ENCODE measurements at regions not wholly inside any gene's neighbourhood (a gene's known extent, or its start where the extent isn't known, plus 50 kb on each side); places are given as distances from the start of the nearest gene placed in this dataset.
"Not testable (repeated sequence)": the region's sequence is repeated elsewhere in the genome, so short reads cannot be mapped to it uniquely, and the experiment has no call there.

DNA sequence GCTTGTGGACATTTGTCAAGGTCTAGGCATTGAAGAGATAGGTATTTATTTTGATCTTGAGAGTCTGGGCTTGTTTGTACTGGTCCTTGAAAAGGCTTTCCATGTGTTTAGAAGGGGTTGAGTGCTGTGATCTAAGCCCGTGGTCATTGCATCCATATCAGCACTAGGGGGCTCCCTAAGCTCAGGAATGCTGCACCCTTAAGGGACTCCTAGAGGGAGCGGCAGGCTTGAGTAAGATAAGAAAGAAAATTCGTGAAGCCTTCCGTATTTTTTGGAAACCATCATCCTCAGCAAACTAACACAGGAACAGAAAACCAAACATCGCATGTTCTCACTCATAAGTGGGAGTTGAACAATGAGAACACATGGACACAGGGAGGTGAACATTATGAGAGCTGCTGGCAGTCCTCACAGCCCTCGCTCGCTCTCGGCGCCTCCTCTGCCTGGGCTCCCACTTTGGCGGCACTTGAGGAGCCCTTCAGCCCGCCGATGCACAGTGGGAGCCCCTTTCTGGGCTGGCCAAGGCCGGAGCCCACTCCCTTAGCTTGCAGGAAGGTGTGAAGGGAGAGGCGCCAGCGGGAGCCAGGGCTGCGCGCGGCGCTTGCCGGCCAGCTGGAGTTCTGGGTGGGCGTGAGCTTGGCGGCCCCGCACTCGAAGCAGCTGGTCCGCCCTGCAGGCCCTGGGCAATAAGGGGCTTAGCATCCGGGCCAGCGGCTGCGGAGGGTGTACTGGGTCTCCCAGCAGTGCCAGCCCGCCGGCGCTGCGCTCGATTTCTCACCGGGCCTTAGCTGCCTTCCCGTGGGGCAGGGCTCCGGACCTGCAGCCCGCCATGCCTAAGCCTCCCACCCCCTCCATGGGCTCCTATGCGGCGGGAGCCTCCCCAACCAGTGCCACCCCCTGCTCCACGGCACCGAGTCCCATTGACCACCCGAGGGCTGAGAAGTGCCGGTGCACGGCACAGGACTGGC, 201.2 kb upstream of the PCDH18 start:
- not testable (repeated sequence) for DNase-seq

DNA sequence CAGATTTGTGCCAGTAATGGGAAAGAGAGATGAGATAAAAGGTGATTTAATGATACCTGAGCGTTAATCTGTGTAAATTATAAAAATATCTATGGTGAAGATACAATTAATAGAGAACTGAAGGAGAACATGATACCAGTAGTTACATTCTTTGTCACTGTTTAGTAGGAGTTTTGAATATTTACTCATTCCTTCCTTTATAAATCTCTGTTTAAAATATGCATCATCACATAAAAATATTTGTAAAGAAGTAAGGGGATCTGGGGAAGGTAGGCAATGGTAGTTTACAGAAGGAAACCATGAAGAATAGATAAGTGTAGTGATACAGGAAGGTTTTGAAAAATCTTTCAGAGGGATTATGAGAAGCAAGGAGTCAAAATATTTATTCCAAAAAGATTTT, 190.6 kb upstream of the PCDH18 start:
- DNase-seq = no peak

DNA sequence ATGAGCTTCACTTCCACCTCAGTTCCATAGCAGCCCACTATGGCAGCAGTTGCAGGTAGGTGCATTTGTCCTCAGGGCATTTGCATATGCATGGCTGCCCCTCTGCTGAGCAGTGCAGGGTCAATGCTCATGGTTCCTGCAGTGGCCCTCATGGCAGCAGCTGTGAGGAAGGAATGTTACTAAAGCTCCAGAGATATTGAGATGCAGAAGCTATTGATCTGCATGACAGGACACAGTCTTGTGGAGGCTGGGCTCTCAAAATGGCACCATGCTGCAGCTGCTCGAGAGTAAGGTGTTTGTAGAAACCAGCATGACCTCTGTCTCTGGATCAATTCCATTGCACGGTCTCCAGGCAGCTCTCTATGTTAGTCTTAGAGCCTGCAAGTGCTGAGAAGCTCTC, 179.2 kb upstream of the PCDH18 start:
- DNase-seq = no peak

DNA sequence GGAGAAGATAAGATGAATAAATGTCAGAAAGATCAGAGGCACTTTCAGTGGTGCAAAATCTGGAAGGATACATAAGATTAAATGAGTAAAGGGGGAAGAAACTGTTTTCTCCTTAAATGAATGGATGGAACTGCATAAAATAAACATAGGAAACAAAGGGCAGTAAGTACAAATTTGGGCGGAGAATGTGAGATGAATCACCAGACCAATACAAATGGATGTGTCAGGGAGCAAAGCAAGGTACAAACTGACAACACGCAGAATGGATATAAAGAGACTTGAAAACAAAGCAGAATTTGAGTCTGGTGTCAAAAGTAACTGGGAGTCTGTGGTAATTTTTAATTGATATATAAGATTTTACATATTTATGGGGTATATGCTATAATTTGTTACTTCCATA, 175.3 kb upstream of the PCDH18 start:
- no peak for DNase-seq

DNA sequence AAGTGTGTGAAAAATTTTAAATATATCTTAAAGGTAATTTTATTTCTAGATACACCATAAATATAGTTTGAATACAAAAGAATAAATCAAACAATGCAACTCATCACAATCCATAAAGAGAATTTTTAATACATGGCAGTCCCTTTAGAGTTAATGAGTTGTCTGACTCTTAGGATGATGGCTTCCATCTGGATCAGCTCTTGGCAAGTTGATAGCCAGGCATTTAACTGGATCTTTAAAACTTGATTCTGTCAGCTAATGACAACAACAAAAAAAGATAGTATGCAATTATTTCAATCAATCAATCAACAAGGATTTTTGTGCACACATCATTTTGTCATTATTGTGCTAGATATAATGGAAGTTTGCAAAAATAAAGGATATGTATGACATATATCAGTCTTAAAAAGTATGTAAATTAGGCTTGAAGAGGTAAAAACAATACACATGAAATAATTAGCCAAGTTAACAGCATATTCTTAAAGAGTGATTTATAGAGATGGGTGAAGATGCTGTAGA, 174.9 kb upstream of the PCDH18 start:
- no peak for DNase-seq

DNA sequence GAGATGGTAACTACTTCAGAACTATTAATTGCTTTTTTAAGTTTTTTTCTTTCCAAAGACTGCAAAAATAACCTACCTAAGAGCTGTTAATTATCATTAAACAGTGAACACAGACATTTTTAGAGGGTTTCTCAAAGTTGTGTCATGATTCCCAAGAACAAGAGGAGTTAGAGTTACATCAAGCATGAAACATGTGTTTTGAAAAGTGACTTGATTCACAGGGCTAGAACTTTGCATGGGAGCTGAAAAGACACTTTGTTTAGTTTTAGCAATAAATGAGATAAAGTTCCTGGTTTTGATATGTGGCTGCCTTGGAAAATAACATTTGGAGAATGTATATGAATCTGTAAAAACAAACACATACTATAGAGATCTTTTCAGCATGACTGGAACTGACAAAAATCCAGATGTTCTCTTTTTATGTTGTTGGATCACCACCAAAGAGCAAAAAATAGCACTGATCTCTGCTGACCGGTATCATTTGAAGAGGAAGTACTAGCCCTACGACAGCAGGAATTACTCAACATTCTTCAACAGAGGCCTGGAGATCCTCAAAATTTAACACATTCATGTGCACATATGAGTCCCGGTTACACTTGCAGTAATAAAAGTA, 173.0 kb upstream of the PCDH18 start:
- DNase-seq = no peak

DNA sequence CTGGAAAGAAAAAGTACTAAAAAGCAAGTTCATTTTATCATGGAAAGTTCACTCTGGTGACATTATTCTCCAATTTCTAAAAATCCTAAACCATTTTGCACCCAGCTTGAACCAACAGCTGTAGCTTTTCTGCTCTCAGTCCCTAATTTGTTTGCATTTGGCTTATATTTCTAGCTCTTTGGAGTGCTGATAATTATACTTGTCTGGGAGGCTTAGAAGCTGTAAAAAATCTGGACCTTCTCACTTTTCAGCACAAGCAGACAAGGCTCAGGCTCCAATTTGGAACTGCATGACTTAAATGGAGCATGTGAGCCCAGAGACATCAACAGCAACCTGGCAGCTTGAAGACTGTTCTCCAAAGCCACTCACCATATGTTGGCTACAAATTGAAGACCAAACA, 170.9 kb upstream of the PCDH18 start:
- DNase-seq = peak; percentile 87

DNA sequence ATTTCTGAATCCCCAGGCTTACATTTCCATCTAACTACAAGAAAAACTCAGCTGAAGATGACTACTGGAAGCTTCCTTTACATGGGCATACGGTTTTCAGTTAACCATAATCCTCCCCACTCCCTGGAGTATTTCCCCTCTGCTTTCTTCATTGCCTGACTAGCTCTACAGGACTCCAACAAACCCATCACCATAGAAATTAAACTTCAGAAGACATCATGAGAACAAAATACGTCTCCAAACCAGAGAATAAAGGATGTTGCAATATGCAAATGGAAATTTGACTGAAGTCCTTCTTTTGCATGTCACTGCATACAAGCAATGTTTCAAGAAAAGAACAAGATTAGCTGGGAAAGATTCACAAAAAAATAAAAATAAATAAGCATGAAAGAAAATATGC, 170.2 kb upstream of the PCDH18 start:
- DNase-seq = no peak

DNA sequence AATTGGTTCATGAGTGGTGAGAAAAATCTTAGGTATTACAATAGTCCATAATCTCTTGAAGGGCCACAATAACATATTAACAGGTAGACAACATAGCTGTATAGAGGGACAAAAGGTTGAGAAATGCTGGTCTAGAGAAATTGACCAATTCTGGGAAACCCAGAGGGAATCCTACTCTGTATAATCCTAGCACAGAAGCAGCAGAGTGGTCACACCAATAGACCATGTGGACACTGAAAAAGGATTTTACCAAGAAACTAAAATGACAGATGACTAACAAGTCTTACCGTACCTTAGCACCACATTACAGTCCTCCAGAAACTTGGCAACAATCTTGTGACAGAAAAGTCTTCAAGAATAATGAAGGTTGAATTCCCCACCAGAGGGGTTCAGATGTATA, 169.1 kb upstream of the PCDH18 start:
- no peak for DNase-seq

DNA sequence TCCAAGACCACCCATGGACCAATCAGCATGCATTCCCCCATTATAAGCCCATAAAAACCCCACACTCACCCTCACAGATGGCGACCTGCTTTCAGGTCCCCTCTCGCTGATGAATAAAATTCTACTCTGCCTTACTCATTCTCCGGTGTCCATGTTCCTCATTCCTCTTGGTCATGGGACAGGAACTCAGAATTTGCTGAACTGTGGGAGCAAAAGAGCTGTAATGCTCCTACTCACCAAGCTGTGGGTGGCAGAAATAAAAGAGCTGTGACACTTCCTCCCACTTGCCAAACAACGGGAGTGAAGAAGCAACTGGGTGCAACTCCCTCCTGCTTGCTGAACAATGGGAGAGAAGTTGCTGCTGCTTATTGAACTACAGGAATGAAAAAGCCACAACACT, 168.5 kb upstream of the PCDH18 start:
- DNase-seq = no peak

DNA sequence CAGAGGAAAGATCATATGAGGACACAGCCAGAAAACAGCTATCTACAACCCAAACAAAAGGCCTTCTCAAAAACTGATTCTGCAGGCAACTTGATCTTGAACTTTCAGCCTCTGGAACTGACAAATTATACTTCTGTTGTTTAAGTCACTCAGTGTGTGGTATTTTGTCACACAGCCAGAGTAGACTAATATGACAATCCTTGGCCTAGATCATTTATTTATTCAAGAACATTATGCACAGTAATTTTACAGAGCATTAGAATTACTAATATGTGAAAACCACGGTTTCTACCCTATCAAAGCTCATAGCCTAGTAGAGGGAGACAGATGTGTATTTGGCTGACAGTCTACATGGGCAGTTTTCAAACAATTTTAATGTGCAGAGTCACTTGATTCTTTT, 167.8 kb upstream of the PCDH18 start:
- DNase-seq = no peak

DNA sequence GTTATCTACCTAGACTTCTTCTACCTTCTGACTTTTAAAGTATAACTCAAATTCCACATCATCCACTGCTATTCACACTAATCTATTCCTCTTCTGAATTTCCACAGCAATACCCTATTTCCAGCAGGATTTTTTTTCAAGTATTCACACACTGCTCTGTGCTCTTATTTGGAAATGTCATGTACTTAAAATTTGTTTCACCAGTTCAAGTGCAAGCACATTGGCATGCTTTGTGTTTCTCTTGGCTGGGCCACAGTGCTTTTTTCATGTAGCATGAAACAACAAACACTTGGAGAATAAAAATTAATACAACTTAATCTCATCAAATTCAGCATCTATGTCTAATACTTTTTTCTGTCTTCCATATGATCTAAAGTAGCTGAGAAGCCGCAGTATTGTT, 161.8 kb upstream of the PCDH18 start:
- no peak for DNase-seq

DNA sequence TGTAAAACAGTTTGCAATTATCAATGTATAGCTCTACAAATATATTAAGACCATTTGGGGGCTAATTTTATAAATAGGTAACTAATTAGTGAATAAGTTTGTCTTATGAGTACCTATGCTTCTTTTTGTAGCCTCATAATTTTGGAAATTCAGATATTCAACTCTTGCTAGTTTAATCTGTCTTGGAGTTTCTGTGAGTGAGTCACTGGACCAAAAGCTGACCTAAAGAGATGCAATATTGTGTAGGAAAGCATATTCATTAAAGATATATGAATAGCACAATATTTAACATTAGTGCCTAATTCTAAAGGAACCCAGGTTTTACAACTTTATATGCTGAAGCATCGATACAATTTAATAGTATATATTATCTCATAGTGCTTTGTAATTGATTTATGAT, 161.3 kb upstream of the PCDH18 start:
- no peak for DNase-seq

DNA sequence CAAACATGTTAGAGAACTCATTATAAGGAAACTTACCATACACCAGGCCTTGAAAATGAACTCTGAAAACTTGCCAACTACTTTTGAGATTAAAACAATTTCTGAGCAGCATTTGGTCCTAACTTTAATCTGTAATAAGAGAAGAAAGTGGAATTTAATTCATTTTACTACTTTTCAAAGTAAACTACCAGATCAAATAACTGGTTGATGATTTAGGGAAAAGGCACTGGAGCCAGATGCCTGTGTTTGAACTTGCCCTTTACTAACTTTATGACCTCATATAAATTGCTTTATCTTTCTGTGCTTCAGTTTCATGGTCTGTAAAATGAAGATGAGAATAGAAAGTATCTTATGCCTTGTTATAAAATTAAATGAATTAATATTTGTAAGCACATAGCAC, 159.9 kb upstream of the PCDH18 start:
- no peak for DNase-seq

DNA sequence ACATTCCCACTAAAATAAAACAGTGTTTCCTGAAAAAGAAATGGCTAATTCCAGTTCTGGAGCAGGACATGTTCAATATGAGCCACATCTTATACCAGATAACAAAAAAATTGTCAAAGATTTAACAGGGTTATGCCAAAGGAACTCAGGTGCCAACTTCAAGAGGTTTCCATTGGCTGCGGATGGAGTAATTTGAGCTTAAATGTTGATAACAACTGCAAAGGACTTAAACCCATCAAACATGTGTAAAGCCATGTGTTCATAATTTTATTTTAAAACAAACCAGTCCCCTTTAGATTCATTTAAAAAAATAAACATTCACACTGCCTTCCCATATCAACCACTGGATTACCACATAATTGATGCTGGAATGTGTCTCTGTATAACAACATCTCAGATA, 156.4 kb upstream of the PCDH18 start:
- DNase-seq = no peak

DNA sequence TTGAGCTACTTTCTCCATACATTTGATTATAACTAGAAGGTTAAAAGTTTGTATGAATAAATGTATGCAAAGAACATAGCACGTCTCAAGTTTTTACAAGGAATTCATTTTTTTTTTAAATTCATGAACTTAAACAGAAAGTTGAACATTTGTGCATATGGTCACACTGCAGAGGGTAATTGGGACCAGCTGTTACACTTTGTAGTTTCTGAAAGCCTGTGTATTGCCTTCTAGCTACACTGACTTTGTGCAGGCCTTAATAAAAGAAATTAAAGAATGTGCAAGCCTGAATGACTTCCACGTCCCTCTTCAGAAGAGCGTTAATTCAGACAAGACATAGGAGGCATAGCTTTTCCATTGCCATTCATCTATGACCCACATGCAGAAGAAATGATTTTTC, 153.1 kb upstream of the PCDH18 start:
- no peak for DNase-seq

DNA sequence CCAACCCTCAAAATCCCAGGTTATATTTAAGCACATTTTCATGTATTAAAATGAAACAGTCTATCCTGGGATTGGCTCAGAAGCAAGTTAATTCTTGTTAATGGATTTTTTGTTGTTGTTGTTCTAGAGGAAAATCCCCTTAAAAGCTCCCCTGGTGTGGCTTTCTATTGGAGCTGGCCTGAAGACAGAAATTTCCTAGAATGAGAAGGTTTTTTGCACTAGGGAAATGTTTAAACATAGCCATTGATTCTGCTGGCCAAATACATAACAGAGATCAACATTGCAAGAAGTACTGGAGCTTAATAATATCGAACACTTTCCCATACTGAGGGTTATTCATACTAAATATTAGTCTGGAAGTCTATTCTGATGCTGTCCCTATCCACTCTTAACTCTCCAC, 148.8 kb upstream of the PCDH18 start:
- DNase-seq = no peak

DNA sequence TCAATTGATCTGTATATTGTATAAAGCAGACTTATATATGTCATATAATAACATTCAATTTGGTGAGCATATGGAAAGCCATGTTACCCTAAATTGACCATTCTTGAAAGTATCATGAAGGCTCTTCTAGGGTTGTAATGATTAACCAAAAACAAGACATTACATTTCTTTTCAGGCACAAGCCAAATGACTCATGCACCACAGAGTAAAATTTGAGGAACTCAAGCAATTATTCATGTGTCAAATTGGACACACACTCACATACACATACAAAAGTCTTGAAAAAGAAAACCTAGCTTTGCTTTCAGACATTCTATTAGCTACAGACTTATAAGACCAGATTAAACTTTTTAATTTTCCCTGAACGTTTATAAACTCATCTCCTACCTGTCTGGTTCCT, 146.5 kb upstream of the PCDH18 start:
- no peak for DNase-seq

DNA sequence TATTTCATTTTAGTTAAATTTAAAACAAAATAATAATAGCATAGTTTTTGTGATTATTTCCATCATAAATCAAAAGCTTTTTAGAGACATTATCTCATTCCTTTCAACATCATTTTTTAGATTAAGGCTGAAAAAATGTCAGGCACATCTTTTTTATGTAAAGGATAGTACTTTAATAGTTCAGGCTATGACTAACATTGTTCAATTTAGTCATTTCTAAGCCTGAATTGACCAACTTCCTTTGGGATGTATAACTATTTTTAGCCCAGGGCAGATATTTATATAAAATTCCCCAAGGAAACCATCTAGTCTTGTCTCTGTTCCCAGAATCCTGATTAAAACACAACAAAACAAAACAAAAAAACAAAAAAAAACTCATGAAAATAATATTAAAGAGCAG, 145.6 kb upstream of the PCDH18 start:
- DNase-seq = no peak

DNA sequence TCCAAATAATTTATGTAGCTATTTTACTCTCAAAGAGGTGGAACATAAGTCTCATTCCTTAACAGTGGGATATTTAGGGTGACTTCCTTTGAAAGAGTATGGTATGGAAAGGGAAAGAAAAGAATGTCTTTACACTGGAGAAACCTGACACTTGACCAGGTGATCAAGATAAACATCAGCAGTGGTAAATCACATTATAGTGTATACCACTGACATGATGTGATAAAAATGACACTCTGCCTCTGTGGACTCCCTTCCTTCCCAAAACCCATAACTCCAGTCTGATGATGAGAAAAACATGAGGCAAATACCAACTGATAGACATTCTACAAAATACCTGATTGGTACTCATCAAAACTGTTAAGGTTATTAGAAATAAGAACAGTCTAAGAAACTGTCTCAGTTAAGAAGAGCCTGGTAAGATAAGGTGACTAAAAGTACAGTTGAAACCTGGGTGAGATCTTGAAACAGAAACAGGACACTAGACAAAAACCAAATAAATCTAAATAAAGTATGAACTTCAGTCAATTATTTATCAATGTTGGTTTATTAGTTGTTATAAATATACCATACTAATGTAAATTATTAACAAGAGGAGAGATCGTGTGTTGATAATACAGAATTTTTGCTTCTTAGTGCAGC, 144.2 kb upstream of the PCDH18 start:
- DNase-seq = no peak

DNA sequence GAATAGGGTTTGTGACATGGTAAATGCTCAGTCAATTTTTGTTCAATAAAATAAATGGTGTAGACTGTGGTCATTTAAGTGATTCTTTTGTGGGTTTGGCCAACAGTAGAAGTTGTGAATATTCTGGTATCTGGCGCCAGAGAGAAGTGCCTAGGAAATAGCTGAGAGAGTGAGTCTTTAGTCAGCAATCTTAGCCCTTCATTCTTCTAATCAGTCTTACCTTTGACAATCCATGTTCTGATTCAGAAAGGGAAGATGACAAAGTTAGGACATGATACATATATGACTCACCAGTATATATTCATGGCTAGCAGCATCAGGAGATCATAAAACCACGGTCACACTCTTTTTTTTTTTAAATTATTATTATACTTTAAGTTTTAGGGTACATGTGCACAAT, 141.8 kb upstream of the PCDH18 start:
- no peak for DNase-seq

DNA sequence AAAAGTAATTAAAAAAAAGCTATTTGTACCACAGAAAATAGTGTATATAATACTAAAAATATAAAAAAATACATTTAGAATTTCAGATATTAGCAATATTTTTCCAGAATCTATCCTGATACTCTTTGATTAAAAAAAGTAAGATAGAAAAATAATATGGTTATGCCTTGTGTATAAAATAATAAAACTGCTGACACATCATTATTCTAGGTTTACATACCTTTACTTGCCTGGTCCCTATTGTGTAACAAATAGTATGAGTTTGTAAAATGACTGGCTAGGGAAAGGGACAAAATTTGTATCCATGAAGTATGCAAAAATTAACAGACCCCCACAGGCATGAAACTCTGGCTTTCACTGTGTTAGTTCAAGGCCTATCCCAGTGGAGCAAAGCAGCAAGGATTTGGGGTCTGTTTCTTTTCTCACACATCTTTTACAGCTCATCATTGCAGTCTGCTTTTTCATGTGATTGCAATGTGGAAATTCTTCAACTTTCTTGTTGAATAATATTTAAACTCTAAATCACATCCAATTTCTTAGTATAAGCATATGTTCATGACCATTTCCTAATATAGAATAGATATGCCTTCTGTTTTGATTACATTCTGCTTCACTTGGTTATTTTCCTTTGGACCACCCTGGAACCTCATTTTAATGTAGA, 136.7 kb upstream of the PCDH18 start:
- DNase-seq = no peak

DNA sequence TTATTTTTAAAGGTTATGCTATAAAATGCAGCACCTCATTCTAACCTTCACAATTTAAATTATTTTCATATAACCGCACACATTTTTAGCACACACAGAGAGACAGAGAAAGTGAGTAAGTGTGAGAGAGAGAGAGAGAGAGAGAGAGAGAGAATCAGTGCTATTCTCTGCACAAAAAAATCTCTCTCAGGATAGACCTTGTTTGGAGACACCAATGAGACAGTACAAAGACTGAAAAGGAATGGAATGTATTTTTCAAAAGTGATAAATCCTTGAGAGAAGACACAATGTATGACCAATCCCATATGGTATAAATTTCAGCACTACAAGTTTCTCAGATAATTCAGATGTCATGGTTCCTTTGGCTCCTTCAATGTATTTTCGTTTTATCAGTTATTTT, 132.1 kb upstream of the PCDH18 start:
- DNase-seq = no peak

DNA sequence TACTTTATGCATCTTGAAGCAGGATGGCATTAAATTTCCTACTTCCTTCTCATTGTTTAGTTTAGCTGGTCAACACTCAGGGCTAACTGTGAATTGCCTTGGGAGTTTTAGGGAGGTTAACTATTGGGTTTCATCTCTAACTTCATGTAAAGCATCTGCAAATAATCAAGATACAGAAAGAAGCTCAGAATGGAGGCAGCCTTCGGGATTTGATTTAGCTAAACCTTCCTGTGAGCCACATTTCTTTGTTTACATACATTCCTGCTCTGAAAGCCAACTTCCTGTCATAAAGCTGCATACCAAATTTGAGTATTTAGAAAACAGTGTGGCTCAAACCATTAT, 131.7 kb upstream of the PCDH18 start:
- DNase-seq = no peak

All from NCI-H524 treated with DMSO at 0.1 percent for 48 hours (cell line).